Keratinocyte (primary cell): ENCODE measurements at regions not wholly inside any gene's neighbourhood (a gene's known extent, or its start where the extent isn't known, plus 50 kb on each side); places are given as distances from the start of the nearest gene placed in this dataset.

ENCODE experiments used
- DNase-seq: peaks from one replicate; pipeline ENCODE4 v3.0.0-alpha.2; 2011; ENCODE audit warnings: low read depth, missing footprints, low spot score
- FAIRE-seq: peaks from 2 replicates; lab custom pipeline; 2011; peaks lifted over from hg19 to GRCh38; lab: Jason Lieb, UNC
- H2AFZ ChIP-seq: 2 replicates; pipeline ENCODE4 v1.6.0; 2012; ENCODE audit warnings: low read length, control low read depth, inconsistent platforms; ENCODE audit not compliant: control insufficient read depth
- H3K27ac ChIP-seq: 2 replicates; pipeline ENCODE4 v1.5.1; 2011; ENCODE audit warnings: low read length; ENCODE audit not compliant: control insufficient read depth, insufficient read depth
- H3K27me3 ChIP-seq: 3 replicates; pipeline ENCODE4 v1.6.0; 2011; ENCODE audit warnings: low read length; ENCODE audit not compliant: control insufficient read depth, insufficient read depth; ENCODE audit errors: extremely low read depth
- H3K36me3 ChIP-seq, 2 experiments: 2 replicates in 1 of 2; 3 replicates in 1 of 2; pipeline ENCODE4 v1.5.1; 2011; ENCODE audit warnings: low read length in 2 of 2, mild to moderate bottlenecking in 1 of 2; ENCODE audit not compliant: control insufficient read depth in 2 of 2, insufficient read depth in 2 of 2; ENCODE audit errors: extremely low read depth in 1 of 2
- H3K4me1 ChIP-seq: 3 replicates; pipeline ENCODE4 v1.5.1; 2011; ENCODE audit warnings: low read length; ENCODE audit not compliant: control insufficient read depth, insufficient read depth; ENCODE audit errors: extremely low read depth
- H3K4me2 ChIP-seq: 3 replicates; pipeline ENCODE4 v1.6.0; 2011; ENCODE audit warnings: low read depth, low read length; ENCODE audit not compliant: control insufficient read depth, insufficient read depth; ENCODE audit errors: extremely low read depth
- H3K4me3 ChIP-seq, 3 experiments: fragments of 200-600 bp in 1 of 3; sonication (generic) in 1 of 3; 2 replicates in 2 of 3; 3 replicates in 1 of 3; pipeline ENCODE4 v1.5.1; 2011 to 2016; ENCODE audit warnings: low read length in 3 of 3, mild to moderate bottlenecking in 3 of 3, control low read depth in 2 of 3, inconsistent platforms in 1 of 3, low read depth in 1 of 3, mixed read lengths in 1 of 3, mixed run types in 1 of 3, moderate library complexity in 1 of 3; ENCODE audit not compliant: control insufficient read depth in 2 of 3, insufficient read depth in 2 of 3; ENCODE audit errors: extremely low read depth in 1 of 3
- H3K79me2 ChIP-seq: 2 replicates; pipeline ENCODE4 v1.6.0; 2012; ENCODE audit warnings: low read length; ENCODE audit not compliant: control insufficient read depth, insufficient read depth
- H3K9ac ChIP-seq: 3 replicates; pipeline ENCODE4 v1.6.0; 2011; ENCODE audit warnings: low read length; ENCODE audit not compliant: control insufficient read depth, insufficient read depth; ENCODE audit errors: extremely low read depth
- H3K9me1 ChIP-seq: 3 replicates; pipeline ENCODE4 v1.6.0; 2011; ENCODE audit warnings: low read length; ENCODE audit not compliant: control insufficient read depth, insufficient read depth; ENCODE audit errors: extremely low read depth
- H3K9me3 ChIP-seq: 2 replicates; pipeline ENCODE4 v1.5.1; 2012; ENCODE audit warnings: low read depth, low read length; ENCODE audit not compliant: control insufficient read depth
- H4K20me1 ChIP-seq: 3 replicates; pipeline ENCODE4 v1.6.0; 2011; ENCODE audit warnings: low read length; ENCODE audit not compliant: control insufficient read depth, insufficient read depth; ENCODE audit errors: extremely low read depth
- CTCF ChIP-seq, 3 experiments: IDR thresholded peaks in 1 of 3; conservative IDR thresholded peaks in 1 of 3; optimal IDR thresholded peaks in 1 of 3; 2 replicates in 2 of 3; 3 replicates in 1 of 3; pipeline versions ENCODE3 to v1.5.1; 2011; ENCODE audit warnings: low read length in 3 of 3, mild to moderate bottlenecking in 3 of 3, moderate library complexity in 2 of 3, control low read depth in 1 of 3, inconsistent platforms in 1 of 3; ENCODE audit not compliant: insufficient read depth in 2 of 3; ENCODE audit errors: extremely low read depth in 1 of 3
- EZH2 ChIP-seq: IDR thresholded peaks from one replicate; pipeline ENCODE4 v1.6.1; 2012; ENCODE audit warnings: inconsistent platforms, mild to moderate bottlenecking, low read length, moderate library complexity
- dilution Hi-C: fragments of 300-500 bp; cut with MboI; formaldehyde crosslinking; loops from one replicate; pipeline ENCODE4 v1.7.0; 2020; ENCODE audit warnings: low sequenced_read_pairs; ENCODE audit not compliant: extremely low pct_ligation_motif_present

GRCh38 chr2:147390475-147390874, 454.4 kb upstream of the ACVR2A start:
- H3K27ac ChIP-seq, result no peak overlapping the region
- H3K4me3 ChIP-seq, result no peak overlapping the region
- TF ChIP-seq CTCF (optimal IDR thresholded peaks at IDR 0.05 in 1 of 3, IDR thresholded peaks at IDR 0.05 in 1 of 3, conservative IDR thresholded peaks at IDR 0.05 in 1 of 3; ENCODE audit: extremely low read depth in 1 of 3, insufficient read depth in 2 of 3, low read length in 3 of 3) (no peak), EZH2 (no peak)
- FAIRE-seq (no peak), DNase-seq (no peak)
- no peaks in the 10 kb centered on the region for H4K20me1 ChIP-seq
- H3K9me1 ChIP-seq, result no peaks in the 10 kb centered on the region
- H3K79me2 ChIP-seq, result no peaks in the 10 kb centered on the region
- H3K4me1 ChIP-seq, result no peaks in the 10 kb centered on the region
- no peak overlapping the region for H3K4me2 ChIP-seq
- H3K9ac ChIP-seq, result no peak overlapping the region
- H2AFZ ChIP-seq, result no peak overlapping the region
- H3K27me3 ChIP-seq, result no peaks in the 10 kb centered on the region
- no peaks in the 10 kb centered on the region for H3K9me3 ChIP-seq
- H3K36me3 ChIP-seq, result no peaks in the 10 kb centered on the region
- dilution Hi-C loops, result no loop called here

GRCh38 chr2:147389218-147389617, 455.6 kb upstream of the ACVR2A start:
- H3K4me1 ChIP-seq, result no peaks in the 10 kb centered on the region
- H3K9me1 ChIP-seq, result no peaks in the 10 kb centered on the region
- no peaks in the 10 kb centered on the region for H3K9me3 ChIP-seq
- no peaks in the 10 kb centered on the region for H3K79me2 ChIP-seq
- no peak overlapping the region for H2AFZ ChIP-seq
- dilution Hi-C loops, result no loop called here
- H3K4me3 ChIP-seq, result no peak overlapping the region
- TF ChIP-seq EZH2 (no peak), CTCF (optimal IDR thresholded peaks at IDR 0.05 in 1 of 3, IDR thresholded peaks at IDR 0.05 in 1 of 3, conservative IDR thresholded peaks at IDR 0.05 in 1 of 3; ENCODE audit: extremely low read depth in 1 of 3, insufficient read depth in 2 of 3, low read length in 3 of 3) (no peak)
- H3K4me2 ChIP-seq, result no peak overlapping the region
- no peaks in the 10 kb centered on the region for H3K36me3 ChIP-seq
- H3K9ac ChIP-seq, result no peak overlapping the region
- H3K27me3 ChIP-seq, result no peaks in the 10 kb centered on the region
- FAIRE-seq, result no peak
- H4K20me1 ChIP-seq, result no peaks in the 10 kb centered on the region
- H3K27ac ChIP-seq, result no peak overlapping the region
- no peak for DNase-seq
